ENCODE measurements at regions not wholly inside any gene's neighbourhood (a gene's known extent, or its start where the extent isn't known, plus 50 kb on each side); places are given as distances from the start of the nearest gene placed in this dataset.

DNA sequence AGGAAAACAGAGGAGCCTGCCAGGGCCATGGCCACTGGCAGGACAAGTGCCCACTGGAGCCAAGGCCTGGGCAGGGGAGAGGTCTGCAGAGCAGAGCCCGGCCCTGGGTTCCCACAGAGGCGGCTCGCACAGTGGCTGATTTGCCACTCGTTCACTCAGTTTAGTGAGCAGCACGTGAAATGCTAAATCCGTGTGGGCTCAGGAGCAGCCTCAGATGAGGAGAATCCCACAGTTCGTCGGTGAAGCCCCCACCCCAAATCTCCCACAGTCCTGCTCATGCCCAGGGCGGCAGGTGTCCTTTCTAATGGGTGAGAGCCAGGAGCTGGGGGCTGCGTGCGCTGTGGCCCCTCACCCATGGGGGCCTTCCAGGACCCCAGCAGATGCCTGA, 107.7 kb upstream of the FAM20C start:
- Histone ChIP-seq H3K27ac (ENCODE audit: low read depth, low read length) (no peak overlapping the region), H2BK15ac (ENCODE audit: low read length) (no peak overlapping the region), H4K5ac (ENCODE audit: insufficient read length, low read depth, low read length) (no peak overlapping the region), H4K8ac (ENCODE audit: extremely low read depth, insufficient read depth, low read length) (peak overlapping the region; percentile 47; the same call in 1 of the 2 replicates), H4K20me1 (replicated peaks in 1 of 2; ENCODE audit: control insufficient read depth in 1 of 2, insufficient read depth in 2 of 2, low read length in 2 of 2) (peaks cover 0 to 4% of the 10 kb centered on the region in 2 experiments), H3K27me3 (replicated peaks in 1 of 4; ENCODE audit: control insufficient read depth in 3 of 4, extremely low read depth in 1 of 4, insufficient read depth in 3 of 4, low read length in 3 of 4) (peaks cover 0 to 2% (median 0%) of the 10 kb centered on the region in 4 experiments; a peak in 1 of 7 replicates), H2AFZ (ENCODE audit: low read length) (no peak overlapping the region), H3K4me2 (ENCODE audit: insufficient read depth in 1 of 2, low read depth in 2 of 2, low read length in 2 of 2) (no peak overlapping the region), H3K36me3 (ENCODE audit: control insufficient read depth in 2 of 4, insufficient read depth in 4 of 4, low read length in 3 of 4) (no peaks in the 10 kb centered on the region), H2BK120ac (replicated peaks; ENCODE audit: low read depth, low read length) (no peak overlapping the region), H3K9me3 (ENCODE audit: insufficient read depth in 2 of 2, low read depth in 1 of 2, low read length in 1 of 2) (no peaks in the 10 kb centered on the region), H3K18ac (ENCODE audit: extremely low read depth, low read length) (no peak overlapping the region; the same call in 1 of the 2 replicates), H3K23ac (ENCODE audit: insufficient read length) (no peak overlapping the region), H3K9ac (replicated peaks in 1 of 4; ENCODE audit: extremely low read depth in 1 of 4, low read depth in 3 of 4, low read length in 3 of 4) (no peak overlapping the region), H3K4ac (replicated peaks; ENCODE audit: insufficient read length, low read depth, low read length) (no peak overlapping the region), H2BK12ac (ENCODE audit: low read depth, low read length) (no peak overlapping the region), H2BK20ac (ENCODE audit: low read length) (no peak overlapping the region), H2BK5ac (ENCODE audit: low read depth, low read length) (peak overlapping the region; percentile 83; the same call in 1 of the 2 replicates), H3K4me3 (ENCODE audit: extremely low read depth in 1 of 4, insufficient read depth in 2 of 4, low read depth in 3 of 4, low read length in 4 of 4) (no peak overlapping the region), H3K79me2 (ENCODE audit: control insufficient read depth in 1 of 2, insufficient read depth in 2 of 2, low read length in 2 of 2) (no peaks in the 10 kb centered on the region), H3K79me1 (ENCODE audit: low read depth, low read length) (peaks cover 2% of the 10 kb centered on the region; the same call in 1 of the 2 replicates), H4K91ac (replicated peaks; ENCODE audit: insufficient read length, low read length) (peak overlapping the region; percentile 45), H3K56ac (replicated peaks; ENCODE audit: insufficient read length, low read depth, low read length) (no peak overlapping the region), H3K23me2 (ENCODE audit: low read depth, low read length) (peaks cover 6% of the 10 kb centered on the region; the same call in 1 of the 2 replicates), H3K14ac (ENCODE audit: insufficient read length) (no peak overlapping the region), H2AK5ac (ENCODE audit: low read depth, low read length) (no peak overlapping the region), H3K4me1 (replicated peaks in 1 of 4; ENCODE audit: control insufficient read depth in 3 of 4, insufficient read depth in 4 of 4, low read length in 3 of 4) (peaks cover 0 to 17% (median 11%) of the 10 kb centered on the region in 4 experiments; a peak in 6 of 7 replicates)
- DNase-seq (ENCODE audit: low read depth in 1 of 2, low spot score in 2 of 2) (no peak), FAIRE-seq (no peak)
- POLR2A ChIA-PET (ENCODE audit: partially characterized antibody), result no interaction called here
- CTCF ChIA-PET (ENCODE audit: partially characterized antibody), result interaction anchor here (3.6 kb wide), 1 partner anchor 20 kb away, joined by 11 read pairs; no protein-coding TSS in a partner anchor
- 91% methylated on average over 11 of the region's 11 CpGs; no CpG with 5 or more reads in 1 of the 2 experiments for WGBS, 2 experiments (ENCODE audit: extremely low coverage in 1 of 2, insufficient coverage in 1 of 2, insufficient read length in 1 of 2, insufficient replicate concordance in 2 of 2, low coverage in 1 of 2, low lambda C conversion rate in 2 of 2, missing lambda C conversion rate in 1 of 2)
- TF ChIP-seq MAFK (IDR thresholded peaks at IDR 0.05; ENCODE audit: low read depth, low read length), result no peak
- TF ChIP-seq CREB1 (IDR thresholded peaks at IDR 0.05), result no peak
- no peak for TF ChIP-seq CTCF (IDR thresholded peaks at IDR 0.05; ENCODE audit: control extremely low read depth in 1 of 3, insufficient read depth in 1 of 3, low read depth in 1 of 3, low read length in 3 of 3)
- no peak for TF ChIP-seq ASH2L (IDR thresholded peaks at IDR 0.05; ENCODE audit: low read length)
- no peak for TF ChIP-seq SUZ12 (IDR thresholded peaks at IDR 0.05; ENCODE audit: low read length)
- TF ChIP-seq TEAD4 (IDR thresholded peaks at IDR 0.05; ENCODE audit: low read depth, low read length), result no peak
- no peak for TF ChIP-seq JUND (IDR thresholded peaks at IDR 0.05; ENCODE audit: low read length)
- no peak for TF ChIP-seq KDM4A (IDR thresholded peaks at IDR 0.05; ENCODE audit: low read depth, low read length, severe bottlenecking)
- TF ChIP-seq, protein P1, sequence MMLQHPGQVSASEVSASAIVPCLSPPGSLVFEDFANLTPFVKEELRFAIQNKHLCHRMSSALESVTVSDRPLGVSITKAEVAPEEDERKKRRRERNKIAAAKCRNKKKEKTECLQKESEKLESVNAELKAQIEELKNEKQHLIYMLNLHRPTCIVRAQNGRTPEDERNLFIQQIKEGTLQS (IDR thresholded peaks at IDR 0.05; ENCODE audit: insufficient read depth, low read depth, low read length), result no peak
- TF ChIP-seq CHD2 (IDR thresholded peaks at IDR 0.05; ENCODE audit: low read length), result no peak
- no peak for TF ChIP-seq POU5F1 (IDR thresholded peaks at IDR 0.05; ENCODE audit: low read depth, low read length)
- TF ChIP-seq BRCA1 (IDR thresholded peaks at IDR 0.05; ENCODE audit: low read depth, low read length), result no peak

All from H1 (cell line).